Spleen (tissue), 11 donors: ENCODE measurements at regions not wholly inside any gene's neighbourhood (a gene's known extent, or its start where the extent isn't known, plus 50 kb on each side); places are given as distances from the start of the nearest gene placed in this dataset.

Experiments
- DNase-seq: peaks from one replicate; pipeline ENCODE4 v3.0.0-alpha.2; 2020
- H3K27ac ChIP-seq, 8 donors: fragments of 200-600 bp; sonication (generic) in 7 of 8; 1 replicate in 4 of 8; 2 replicates in 4 of 8; pipeline versions ENCODE4 v1.5.0 to v1.8.0; 2016 to 2021; ENCODE audit warnings: inconsistent platforms in 4 of 8, mild to moderate bottlenecking in 4 of 8, moderate library complexity in 1 of 8
- H3K27me3 ChIP-seq, 7 donors: fragments of 200-600 bp; sonication (generic) in 6 of 7; replicated peaks in 1 of 7; 1 replicate in 4 of 7; 2 replicates in 3 of 7; pipeline versions ENCODE4 v1.5.0 to v1.8.0; 2016 to 2021; ENCODE audit warnings: inconsistent platforms in 3 of 7, mild to moderate bottlenecking in 1 of 7
- H3K36me3 ChIP-seq, 6 donors: fragments of 200-600 bp; sonication (generic) in 5 of 6; 1 replicate in 4 of 6; 2 replicates in 2 of 6; pipeline versions ENCODE4 v1.5.0 to v1.8.0; 2016 to 2021; ENCODE audit warnings: inconsistent platforms in 2 of 6
- H3K4me1 ChIP-seq, 6 donors: fragments of 200-600 bp; sonication (generic) in 5 of 6; 1 replicate in 3 of 6; 2 replicates in 3 of 6; pipeline versions ENCODE4 v1.5.0 to v1.8.0; 2016 to 2021; ENCODE audit warnings: inconsistent platforms in 3 of 6
- H3K4me3 ChIP-seq, 8 donors: fragments of 200-600 bp; sonication (generic) in 7 of 8; 1 replicate in 4 of 8; 2 replicates in 4 of 8; pipeline versions ENCODE4 v1.5.0 to v1.8.0; 2016 to 2021; ENCODE audit warnings: inconsistent platforms in 4 of 8, mild to moderate bottlenecking in 4 of 8, moderate library complexity in 2 of 8
- H3K9me3 ChIP-seq, 8 donors: fragments of 200-600 bp; sonication (generic) in 7 of 8; 1 replicate in 4 of 8; 2 replicates in 4 of 8; pipeline versions ENCODE4 v1.5.0 to v1.8.0; 2016 to 2021; ENCODE audit warnings: inconsistent platforms in 4 of 8
- CTCF ChIP-seq, 11 experiments: fragments of 200-600 bp in 7 of 11; fragments of 450-650 bp in 4 of 11; sonication (generic) in 4 of 11; IDR thresholded peaks in 8 of 11; conservative IDR thresholded peaks in 3 of 11; 1 replicate in 7 of 11; 2 replicates in 4 of 11; pipeline versions ENCODE4 v1.4.0 to v1.8.0; 2016 to 2021; ENCODE audit warnings: antibody characterized with exemption in 11 of 11, inconsistent platforms in 4 of 11, mild to moderate bottlenecking in 1 of 11
- POLR2A ChIP-seq, 3 donors: fragments of 450-650 bp; IDR thresholded peaks; one replicate each; pipeline ENCODE4 v1.5.1; 2017; ENCODE audit warnings: antibody characterized with exemption in 3 of 3, mild to moderate bottlenecking in 1 of 3
- POLR2AphosphoS5 ChIP-seq, 3 donors: sonication (generic); formaldehyde crosslinking; IDR thresholded peaks; one replicate each; pipeline ENCODE4 v1.5.1; 2017; ENCODE audit warnings: antibody characterized with exemption in 3 of 3
- WGBS, 5 donors: extraction: QIAGEN DNeasy Blood & Tissue Kit in 3 of 5; methylation state at CpG; one replicate each; pipeline versions ENCODE4 v1.1.5 to v1.1.7; 2013 to 2018; 5-methylcytosine and 5-hydroxymethylcytosine counted together
- intact Hi-C: fragments of 100-400 bp; cut with DNase I; formaldehyde crosslinking; loops from one replicate; pipeline ENCODE4 v1.15.0; 2023; ENCODE audit warnings: low total_unique reads
- donor health status: healthy with polysubstance abuse.
- donor health status: DM: no; HTN: no; CAD: no; lungs with moderate emphysema.
- donor health status: DM: no; HTN: no; CAD: no.
- donor health status: Bipolar disorder and iron deficiency.
- donor health status: healthy.
- donor health status: DM: no; HTN: no; CAD: no.
- donor health status: DM: yes; HTN: yes; CAD: no.

GRCh38 chr11:115049796-115050195 lies 371.5 kb downstream of the NXPE2 start:
- H3K36me3 ChIP-seq: no peaks in the 10 kb centered on the region
- peaks cover 0 to 5% (median 0%) of the 10 kb centered on the region in 8 donors for H3K9me3 ChIP-seq
- intact Hi-C loops: no loop called here
- DNase-seq: no peak
- H3K27ac ChIP-seq: no peak overlapping the region
- peaks cover 0 to 4% (median 0%) of the 10 kb centered on the region in 7 donors for H3K27me3 ChIP-seq
- WGBS, 5 donors: 88 to 93% (median 92%) methylated on average over 11 of the region's 11 CpGs
- no peak overlapping the region for H3K4me3 ChIP-seq
- no peaks in the 10 kb centered on the region for H3K4me1 ChIP-seq
- TF ChIP-seq POLR2AphosphoS5 (IDR thresholded peaks at IDR 0.05) (no peak), POLR2A (IDR thresholded peaks at IDR 0.05) (no peak), CTCF (IDR thresholded peaks at IDR 0.05 in 8 of 11, conservative IDR thresholded peaks at IDR 0.05 in 3 of 11) (no peak)

GRCh38 chr11:115050756-115051155 lies 372.4 kb downstream of the NXPE2 start:
- TF ChIP-seq POLR2AphosphoS5 (IDR thresholded peaks at IDR 0.05) (no peak), CTCF (IDR thresholded peaks at IDR 0.05 in 8 of 11, conservative IDR thresholded peaks at IDR 0.05 in 3 of 11) (no peak), POLR2A (IDR thresholded peaks at IDR 0.05) (no peak)
- Histone ChIP-seq H3K27me3 (peaks cover 0 to 4% (median 0%) of the 10 kb centered on the region in 7 donors), H3K9me3 (peaks cover 0 to 9% (median 5%) of the 10 kb centered on the region in 8 donors), H3K36me3 (no peaks in the 10 kb centered on the region), H3K4me3 (no peak overlapping the region), H3K27ac (no peak overlapping the region), H3K4me1 (no peaks in the 10 kb centered on the region)
- intact Hi-C loops: no loop called here
- DNase-seq: no peak
- 36 to 52% (median 41%) methylated on average over 6 of the region's 6 CpGs for WGBS, 5 donors

- Histone ChIP-seq H3K4me3 (no peak overlapping the region), H3K27ac (no peak overlapping the region), H3K36me3 (no peaks in the 10 kb centered on the region), H3K4me1 (no peaks in the 10 kb centered on the region), H3K9me3 (peaks cover 0 to 22% (median 16%) of the 10 kb centered on the region in 8 donors), H3K27me3 (peaks cover 0 to 4% (median 0%) of the 10 kb centered on the region in 7 donors)
- TF ChIP-seq CTCF (IDR thresholded peaks at IDR 0.05 in 8 of 11, conservative IDR thresholded peaks at IDR 0.05 in 3 of 11) (no peak), POLR2AphosphoS5 (IDR thresholded peaks at IDR 0.05) (no peak), POLR2A (IDR thresholded peaks at IDR 0.05) (no peak)
- DNase-seq: no peak
- WGBS, 5 donors: 79 to 89% (median 82%) methylated on average over 6 of the region's 6 CpGs
- intact Hi-C loops: no loop called here
Observed at GRCh38 chr11:115051938-115052590, 373.7 kb downstream of the NXPE2 start.

- Histone ChIP-seq H3K4me3 (no peak overlapping the region), H3K4me1 (no peaks in the 10 kb centered on the region), H3K9me3 (peaks cover 0 to 28% (median 21%) of the 10 kb centered on the region in 8 donors), H3K27me3 (peaks cover 0 to 4% (median 0%) of the 10 kb centered on the region in 7 donors), H3K27ac (no peak overlapping the region), H3K36me3 (no peaks in the 10 kb centered on the region)
- no peak for DNase-seq
- intact Hi-C loops: no loop called here
- WGBS, 5 donors: 78 to 93% (median 85%) methylated on average over 4 to 9 of the region's 9 CpGs
- TF ChIP-seq POLR2AphosphoS5 (IDR thresholded peaks at IDR 0.05) (no peak), POLR2A (IDR thresholded peaks at IDR 0.05) (no peak), CTCF (IDR thresholded peaks at IDR 0.05 in 8 of 11, conservative IDR thresholded peaks at IDR 0.05 in 3 of 11) (no peak)
Observed at GRCh38 chr11:115052601-115053000, 374.3 kb downstream of the NXPE2 start.
